Left colon (tissue), 2 donors: ENCODE measurements at regions not wholly inside any gene's neighbourhood (a gene's known extent, or its start where the extent isn't known, plus 50 kb on each side); places are given as distances from the start of the nearest gene placed in this dataset.
"Not testable (repeated sequence)": the region's sequence is repeated elsewhere in the genome, so short reads cannot be mapped to it uniquely, and the experiment has no call there.

Experiments used
- ATAC-seq: fragments of 200-7000 bp; cut with Tn5 transposase; one replicate; pipeline ENCODE4 v1.9.1; 2020; ENCODE audit warnings: mild to moderate bottlenecking, moderate library complexity
- DNase-seq, 2 donors: peaks; one replicate each; pipeline ENCODE4 v3.0.0-alpha.2; 2020
- intact Hi-C, 2 donors: fragments of 100-400 bp; cut with DNase I in 1 of 2; cut with micrococcal nuclease in 1 of 2; formaldehyde crosslinking; loops; one replicate each; pipeline versions ENCODE4 v1.11.2 to v1.14.0; 2022; cut with DNase I, micrococcal nuclease
- donor health status: DM: no; HTN: no; CAD: no.
- donor health status: DM: yes; HTN: yes; CAD: no.

DNA sequence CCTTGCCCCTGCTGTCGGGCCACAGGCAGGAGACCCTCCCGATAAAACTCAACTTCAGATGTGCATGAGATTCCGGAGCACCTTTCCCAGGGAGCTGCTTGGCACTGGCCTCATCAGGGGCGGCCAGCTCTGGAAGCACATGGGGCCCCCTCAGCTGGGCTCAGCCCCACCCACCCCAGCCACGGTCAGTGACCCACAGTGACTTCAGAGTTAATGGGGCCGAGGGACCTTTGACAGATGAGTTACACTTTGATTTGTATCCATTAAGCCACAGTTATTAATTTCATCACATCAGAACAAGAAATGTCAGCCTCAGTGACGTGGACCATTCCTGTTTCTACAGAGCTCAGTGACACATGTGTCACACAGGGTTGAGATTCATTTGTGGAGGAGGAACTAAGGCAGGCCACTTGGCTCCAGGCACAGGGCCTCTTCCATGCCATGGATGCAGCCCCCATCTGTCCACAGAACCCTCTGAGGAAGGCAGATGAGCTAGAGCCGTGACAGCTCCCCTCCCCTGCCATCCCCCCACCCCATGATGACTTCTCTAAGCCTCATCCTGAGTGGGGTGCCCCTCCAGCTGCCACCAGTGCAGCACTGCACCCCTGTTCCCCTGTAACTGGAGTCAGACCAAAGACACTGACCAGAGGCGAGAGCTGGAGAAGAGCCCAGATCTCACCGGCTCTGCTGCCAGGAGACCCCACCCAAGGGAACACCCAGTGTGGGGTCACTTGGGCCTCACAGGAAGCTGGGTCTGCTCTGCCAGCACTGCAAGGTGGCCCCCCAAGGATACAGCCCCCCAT is 69.4 kb upstream of the ADAMTS2 start:
- no peak for DNase-seq

GRCh38 chr5:179413711-179414458 is 68.6 kb upstream of the ADAMTS2 start:
- no peak for DNase-seq
- no peak for ATAC-seq
- intact Hi-C loops, result no loop called here

More for the DNA sequence above, 69.4 kb upstream of the ADAMTS2 start:
- no peak for ATAC-seq
- intact Hi-C loops, result no loop called here

DNA sequence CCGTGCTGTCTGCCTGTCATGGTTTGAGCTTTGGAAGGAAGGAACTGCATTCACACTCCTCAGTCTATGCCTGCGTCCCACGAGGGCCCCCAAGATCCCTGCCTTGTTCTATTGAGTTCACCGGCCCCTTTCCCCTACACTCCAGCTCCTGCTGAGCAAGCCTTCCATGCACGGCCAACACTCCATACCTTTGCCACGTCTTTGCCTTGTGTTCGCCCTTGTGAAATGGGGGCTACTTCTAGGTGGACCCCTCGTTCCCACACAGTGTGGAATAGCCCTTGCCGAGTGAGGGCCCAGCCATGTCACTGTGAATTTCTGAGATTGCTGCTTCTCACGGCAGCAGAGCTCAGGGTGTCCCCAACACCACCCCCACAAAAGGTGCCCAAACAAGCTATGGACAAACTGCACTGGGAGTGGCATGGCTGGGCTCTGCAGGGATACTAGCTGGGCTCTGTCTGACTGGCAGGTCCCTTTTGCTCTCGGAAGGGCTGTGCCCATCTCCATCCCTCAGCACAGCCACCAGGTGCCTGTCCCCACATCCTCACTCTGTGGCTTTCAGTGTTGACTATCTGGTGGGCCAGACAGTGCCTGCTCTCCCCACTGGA is 67.9 kb upstream of the ADAMTS2 start:
- DNase-seq (no peak), ATAC-seq (no peak)
- intact Hi-C loops, result no loop called here

DNA sequence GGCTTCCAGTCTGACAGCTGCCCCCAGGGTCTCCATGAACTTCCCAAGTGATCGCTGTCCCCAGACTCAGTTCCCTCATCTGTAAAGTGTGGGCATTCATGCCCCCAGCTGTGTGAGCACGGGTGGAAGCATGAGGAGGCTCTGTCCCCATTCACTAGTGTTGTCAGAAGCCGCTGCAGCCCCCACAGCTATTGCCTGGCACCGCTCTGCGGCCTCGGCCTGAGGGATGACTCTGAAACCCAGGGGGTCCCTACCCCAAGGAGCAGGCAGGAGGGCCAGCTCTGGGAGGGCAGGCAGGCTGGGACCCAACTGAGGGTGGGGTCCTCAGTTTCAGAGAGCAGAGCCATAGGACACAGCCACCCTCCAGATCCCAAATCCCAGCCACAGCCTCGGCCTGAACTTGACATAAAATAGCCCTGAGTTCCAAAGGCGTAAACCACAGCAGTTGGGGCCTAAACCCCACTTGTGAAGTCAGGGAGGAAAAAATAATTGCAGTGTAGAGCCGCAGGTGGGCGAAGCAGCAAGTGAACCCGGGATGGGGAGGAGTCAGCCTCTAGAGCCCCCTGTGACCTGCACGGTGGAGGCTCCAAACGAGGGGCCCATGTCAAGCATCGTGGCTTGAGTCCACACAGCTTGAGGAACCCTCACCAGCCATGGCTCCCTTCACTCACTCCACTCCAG is 66.0 kb upstream of the ADAMTS2 start:
- intact Hi-C loops, result no loop called here
- no peak for ATAC-seq
- no peak for DNase-seq

DNA sequence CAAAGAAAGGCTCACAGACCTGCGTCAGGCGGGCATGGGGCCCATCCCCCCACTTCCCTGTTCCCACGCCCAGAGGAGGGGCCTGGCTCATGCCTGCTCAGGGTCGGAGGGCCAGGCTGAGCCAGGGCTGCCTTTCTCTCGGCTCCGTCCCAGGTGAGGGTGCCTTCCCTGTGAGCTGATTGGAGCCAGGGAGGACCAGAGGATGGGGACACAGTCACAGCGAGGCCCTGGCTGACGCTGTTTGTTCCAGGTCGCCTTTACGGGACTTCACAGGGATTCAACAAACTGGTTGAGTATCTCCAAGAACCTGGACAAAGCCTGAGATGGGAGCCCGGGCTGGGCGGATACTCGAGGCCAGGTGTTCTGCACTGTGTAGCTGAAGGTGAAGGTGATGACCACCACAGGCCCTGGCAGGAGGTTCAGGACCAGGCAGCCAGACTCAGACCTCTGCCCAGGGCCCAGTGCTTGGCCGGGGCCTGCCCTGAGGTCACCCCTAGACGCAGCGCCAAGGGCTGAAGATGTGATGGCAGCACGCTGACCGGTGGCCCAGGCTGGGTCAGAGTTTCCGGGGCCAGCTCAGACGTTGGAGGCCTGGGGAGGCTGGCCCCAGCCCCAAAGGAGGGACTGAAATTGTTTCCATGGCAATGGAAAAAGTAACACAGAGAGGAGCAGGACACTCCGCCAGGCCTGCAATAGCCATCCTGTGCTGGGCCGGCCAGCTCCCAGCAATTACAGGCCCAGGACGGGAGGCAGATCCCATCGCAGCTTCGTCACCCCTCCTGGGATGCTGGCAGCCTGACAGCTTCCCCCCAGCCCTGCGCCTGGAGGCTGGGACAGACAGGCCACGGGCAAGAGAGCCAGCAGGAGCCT is 65.3 kb upstream of the ADAMTS2 start:
- no peak for ATAC-seq
- intact Hi-C loops, result no loop called here
- DNase-seq, result no peak

GRCh38 chr5:179409806-179410205 is 64.5 kb upstream of the ADAMTS2 start:
- DNase-seq, result no peak
- intact Hi-C loops, result no loop called here
- ATAC-seq, result no peak

DNA sequence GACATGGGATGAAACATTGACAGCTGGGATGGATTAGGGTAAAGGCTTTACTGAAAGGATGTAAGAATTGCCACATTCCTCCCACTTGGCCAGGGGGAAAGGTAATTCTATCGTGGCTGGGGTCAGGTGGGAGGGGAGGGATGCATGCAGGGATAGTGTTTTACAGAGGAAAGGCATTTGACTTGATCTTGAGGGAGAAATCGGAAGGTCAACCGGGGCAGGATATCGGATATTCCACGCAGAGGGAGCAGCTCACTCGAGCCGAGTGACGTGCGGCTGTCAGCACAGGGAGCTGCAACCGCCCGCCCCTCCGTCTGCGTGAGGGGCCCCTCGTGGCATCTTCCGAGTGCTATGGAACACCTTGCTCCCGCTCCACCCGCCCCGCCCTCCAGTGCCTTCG is 63.4 kb upstream of the ADAMTS2 start:
- intact Hi-C loops, result no loop called here
- DNase-seq, result no peak
- no peak for ATAC-seq

- no peak for ATAC-seq
- intact Hi-C loops, result no loop called here
- no peak for DNase-seq
Observed at GRCh38 chr5:179407191-179408175, 62.2 kb upstream of the ADAMTS2 start.

DNA sequence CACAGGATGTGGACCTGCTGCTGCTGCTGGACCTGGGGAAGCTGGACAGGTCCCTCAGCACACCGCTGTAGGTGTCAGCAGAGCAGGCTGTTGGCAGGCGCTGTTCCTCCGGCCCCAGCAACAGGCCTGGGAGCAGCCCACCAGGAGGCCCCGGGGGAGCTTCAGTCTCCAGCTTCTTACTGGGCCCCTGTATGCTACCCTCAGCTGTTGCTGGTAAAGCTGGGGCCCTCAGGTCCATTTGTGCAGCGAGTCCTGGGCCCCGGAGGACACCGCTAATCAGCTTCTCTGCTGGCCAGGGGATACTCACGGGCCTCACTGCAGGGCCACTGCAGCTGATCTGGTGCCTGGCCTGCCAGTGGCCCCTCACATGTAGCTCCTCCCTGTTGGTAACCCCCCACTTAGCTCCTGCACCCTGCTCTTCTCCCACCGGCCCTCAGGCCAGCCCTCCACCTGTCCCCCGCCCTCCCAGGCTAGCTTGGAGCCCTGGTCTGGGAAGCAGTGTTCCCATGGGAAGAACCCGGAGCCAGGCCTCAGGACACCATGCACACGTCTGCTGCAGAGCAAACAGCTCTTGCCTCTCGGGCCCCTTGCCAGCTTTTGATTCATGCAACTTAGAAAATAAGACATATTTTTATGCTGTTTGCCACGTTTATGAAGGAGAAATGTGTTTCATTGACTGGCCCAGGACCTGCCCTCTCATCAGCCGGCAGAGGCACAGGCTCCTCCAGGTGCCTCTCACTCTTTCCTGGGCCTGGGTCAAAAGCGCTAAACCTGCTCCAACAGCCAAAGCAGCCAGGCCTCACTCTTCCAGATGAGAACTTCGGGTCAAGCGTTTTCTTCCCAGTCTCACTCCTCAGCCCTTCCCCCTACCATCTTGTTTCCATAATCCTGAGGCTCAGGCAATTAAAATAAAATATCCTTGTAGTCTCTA is 61.0 kb upstream of the ADAMTS2 start:
- DNase-seq, result no peak
- intact Hi-C loops, result no loop called here

GRCh38 chr5:179405426-179406030 is 60.3 kb upstream of the ADAMTS2 start:
- ATAC-seq (no peak), DNase-seq (no peak)
- intact Hi-C loops, result no loop called here

More for the DNA sequence above, 61.0 kb upstream of the ADAMTS2 start:
- ATAC-seq, result no peak

GRCh38 chr5:179405054-179405416 is 59.8 kb upstream of the ADAMTS2 start:
- ATAC-seq (no peak), DNase-seq (no peak)
- intact Hi-C loops, result no loop called here

- no peak for DNase-seq
- no peak for ATAC-seq
- intact Hi-C loops, result no loop called here
Observed at GRCh38 chr5:179404321-179405053, 59.2 kb upstream of the ADAMTS2 start.

GRCh38 chr5:179403426-179404147 is 58.3 kb upstream of the ADAMTS2 start:
- intact Hi-C loops, result no loop called here
- ATAC-seq (no peak), DNase-seq (no peak)

DNA sequence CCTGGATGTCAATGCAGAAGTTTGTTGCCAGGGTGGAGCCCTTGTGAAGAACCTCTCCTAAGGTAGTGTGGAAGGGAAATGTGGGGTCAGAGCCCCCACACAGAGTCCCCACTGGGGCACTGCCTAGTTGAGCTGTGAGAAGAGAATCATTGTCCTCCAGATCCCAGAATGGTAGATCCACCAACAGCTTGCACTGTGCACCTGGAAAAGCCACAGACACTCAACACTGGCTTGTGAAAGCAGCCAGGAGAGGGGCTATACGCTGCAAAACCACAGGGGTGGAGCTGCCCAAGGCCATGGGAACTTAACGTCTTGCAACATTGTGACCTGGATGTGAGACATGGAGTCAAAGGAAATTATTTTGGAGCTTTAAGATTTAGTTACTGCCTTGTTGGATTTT is 55.2 kb upstream of the ADAMTS2 start:
- intact Hi-C loops, DNase-seq, ATAC-seq: not testable (repeated sequence)

- DNase-seq, result no peak
- ATAC-seq, result no peak
- intact Hi-C loops, result no loop called here
Observed at GRCh38 chr5:179400020-179400419, 54.8 kb upstream of the ADAMTS2 start.
